ENCODE measurements at regions not wholly inside any gene's neighbourhood (a gene's known extent, or its start where the extent isn't known, plus 50 kb on each side); places are given as distances from the start of the nearest gene placed in this dataset.
"Not testable (repeated sequence)": the region's sequence is repeated elsewhere in the genome, so short reads cannot be mapped to it uniquely, and the experiment has no call there.

DNA sequence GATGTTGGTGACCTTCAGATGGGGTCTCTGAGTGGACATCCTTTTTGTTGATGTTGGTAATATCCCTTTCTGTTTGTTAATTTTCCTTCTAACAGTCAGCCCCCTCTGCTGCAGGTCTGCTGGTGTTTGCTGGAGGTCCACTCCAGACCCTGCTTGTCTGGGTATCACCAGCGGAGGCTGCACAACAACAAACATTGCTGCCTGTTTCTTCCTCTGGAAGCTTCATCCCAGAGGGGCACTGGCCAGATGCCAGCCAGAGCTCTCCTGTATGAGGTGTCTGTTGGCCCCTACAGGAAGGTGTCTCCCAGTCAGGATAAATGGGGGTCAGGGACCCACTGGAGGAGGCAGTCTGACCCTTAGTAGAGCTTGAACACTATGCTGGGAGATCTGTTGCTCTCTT is 60.6 kb upstream of the IRAK1BP1 start:
- DNase-seq (ENCODE audit: low read depth): not testable (repeated sequence)

DNA sequence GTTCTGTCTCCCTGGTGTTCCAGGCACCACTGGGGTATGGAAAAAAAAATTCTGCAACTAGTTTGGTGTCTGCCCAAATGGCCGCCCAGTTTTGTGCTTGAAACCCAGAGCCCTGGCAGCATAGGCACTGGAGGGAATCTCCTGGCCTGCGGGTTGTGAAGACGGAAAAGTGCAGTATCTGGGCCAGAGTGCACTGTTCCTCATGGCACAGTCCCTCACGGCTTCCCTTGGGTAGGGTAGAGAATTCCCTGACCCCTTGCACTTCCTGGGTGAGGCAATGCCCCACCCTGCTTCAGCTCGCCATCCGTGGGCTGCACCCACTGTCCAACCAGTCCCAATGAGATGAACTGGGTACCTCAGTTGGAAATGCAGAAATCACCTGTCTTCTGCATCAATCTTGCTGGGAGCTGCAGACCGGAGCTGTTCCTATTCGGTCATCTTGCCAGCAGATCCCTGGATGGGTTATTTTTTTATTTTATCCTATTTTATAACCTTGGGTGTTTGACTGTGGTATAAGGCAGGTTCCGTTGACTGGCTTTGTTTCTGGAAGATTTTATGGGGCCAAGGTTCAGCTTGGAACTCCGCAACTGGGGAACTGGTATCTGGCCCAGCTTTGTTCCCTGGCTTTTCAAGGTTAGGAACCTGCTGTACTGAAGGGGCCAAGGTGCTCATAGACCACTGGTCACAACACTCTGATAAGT is 59.5 kb upstream of the IRAK1BP1 start:
- not testable (repeated sequence) for DNase-seq (ENCODE audit: low read depth)

DNA sequence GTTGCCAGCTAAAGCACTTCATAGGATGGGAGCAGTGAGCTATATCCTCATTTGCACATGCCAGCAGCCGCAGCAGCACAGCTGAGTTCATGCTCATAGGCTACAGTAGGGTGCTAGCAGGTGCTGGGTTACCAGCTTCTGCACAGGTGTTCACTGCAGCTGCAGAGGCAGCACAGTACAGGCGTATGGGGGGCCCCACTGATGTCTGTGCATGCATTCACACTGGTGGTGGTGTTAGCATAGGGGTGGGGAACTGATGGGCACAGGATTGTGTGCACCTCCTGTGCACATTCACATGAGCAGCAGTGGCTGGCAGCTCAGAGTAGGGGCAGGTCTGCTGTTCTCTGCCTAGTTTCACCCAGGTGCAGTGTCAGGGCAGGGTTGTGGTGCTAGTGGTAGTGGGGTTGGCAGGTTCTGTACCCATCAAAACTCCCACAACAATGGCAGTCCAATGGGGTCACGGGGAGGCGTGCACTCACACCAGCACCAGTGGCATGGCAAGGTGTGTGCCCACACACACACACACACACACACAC is 58.9 kb upstream of the IRAK1BP1 start:
- no peak for DNase-seq (ENCODE audit: low read depth)

DNA sequence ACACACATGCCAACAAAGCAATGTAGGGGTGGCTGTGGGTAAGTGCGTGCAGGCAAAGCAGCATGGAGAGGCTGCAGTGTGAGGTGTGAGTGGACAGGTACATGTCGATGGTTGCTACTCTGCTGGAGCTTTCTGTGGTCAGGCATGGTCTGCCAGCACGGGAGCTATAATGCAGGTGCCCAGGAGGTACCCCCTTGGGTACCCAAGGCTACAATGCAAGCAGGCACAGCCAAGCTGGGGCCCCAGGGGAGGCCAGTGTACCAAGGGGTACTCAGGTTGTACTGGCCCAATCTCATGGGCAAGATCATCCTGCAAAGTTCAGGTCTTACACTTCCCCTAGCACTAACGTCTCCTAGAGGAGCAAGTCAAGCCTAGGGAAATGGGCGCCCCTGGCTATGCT is 58.4 kb upstream of the IRAK1BP1 start:
- no peak for DNase-seq (ENCODE audit: low read depth)

DNA sequence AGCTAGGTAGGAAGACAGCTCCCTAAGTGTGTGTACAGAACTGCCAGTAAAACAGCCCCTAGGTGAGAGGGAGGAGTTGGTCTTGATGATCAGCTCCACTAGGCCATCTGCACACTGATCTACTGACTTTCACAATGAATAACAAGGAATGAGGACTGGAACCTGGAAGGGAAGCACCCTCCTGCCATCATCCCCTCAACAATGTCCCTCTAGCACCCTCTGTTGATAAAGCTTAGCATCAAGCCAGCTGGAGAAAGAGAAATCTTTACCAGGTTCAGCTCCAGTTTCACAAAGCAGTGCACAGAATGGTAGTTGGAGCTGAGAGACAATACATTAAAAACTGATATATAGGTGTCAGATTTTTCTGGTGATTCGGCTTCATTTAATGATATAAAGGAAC is 57.2 kb upstream of the IRAK1BP1 start:
- DNase-seq (ENCODE audit: low read depth): peak; percentile 49

DNA sequence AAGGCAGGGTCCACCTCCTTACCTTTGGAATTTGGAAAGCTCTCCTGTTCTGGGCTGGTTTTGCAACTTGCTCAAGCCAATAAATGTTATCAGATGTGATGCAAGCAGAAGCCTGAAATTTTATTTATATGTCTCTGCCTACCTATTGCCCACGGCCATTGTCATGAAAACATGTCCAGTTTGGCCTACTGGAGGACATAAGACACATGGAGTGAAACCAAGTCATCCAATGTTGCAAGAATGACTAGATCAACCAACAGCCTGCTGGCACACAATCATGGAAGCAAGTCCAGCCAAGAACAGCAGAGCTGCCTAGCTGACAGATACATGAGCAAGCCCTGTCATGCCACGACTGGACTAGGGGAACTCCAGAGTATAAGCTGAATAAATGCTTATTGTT is 56.7 kb upstream of the IRAK1BP1 start:
- peak; percentile 14 for DNase-seq (ENCODE audit: low read depth)

All from M059J (cell line).